GM19452 (cell line): ENCODE measurements at regions not wholly inside any gene's neighbourhood (a gene's known extent, or its start where the extent isn't known, plus 50 kb on each side); places are given as distances from the start of the nearest gene placed in this dataset.
"Not testable (repeated sequence)": the region's sequence is repeated elsewhere in the genome, so short reads cannot be mapped to it uniquely, and the experiment has no call there.

Source experiments
- ATAC-seq: cut with Tn5 transposase; IDR thresholded peaks from one replicate; pipeline ENCODE4 v1.9.1; 2021; ENCODE audit not compliant: unreplicated experiment

GRCh38 chr1:227417756-227418480, 99.6 kb upstream of the CDC42BPA start:
- no peak for ATAC-seq

- no peak for ATAC-seq
Measured at GRCh38 chr1:227416156-227416830, 98.0 kb upstream of the CDC42BPA start.

- ATAC-seq = no peak
Measured at GRCh38 chr1:227415115-227415790, 97.0 kb upstream of the CDC42BPA start.

GRCh38 chr1:227411066-227411465, 92.8 kb upstream of the CDC42BPA start:
- ATAC-seq = no peak

DNA sequence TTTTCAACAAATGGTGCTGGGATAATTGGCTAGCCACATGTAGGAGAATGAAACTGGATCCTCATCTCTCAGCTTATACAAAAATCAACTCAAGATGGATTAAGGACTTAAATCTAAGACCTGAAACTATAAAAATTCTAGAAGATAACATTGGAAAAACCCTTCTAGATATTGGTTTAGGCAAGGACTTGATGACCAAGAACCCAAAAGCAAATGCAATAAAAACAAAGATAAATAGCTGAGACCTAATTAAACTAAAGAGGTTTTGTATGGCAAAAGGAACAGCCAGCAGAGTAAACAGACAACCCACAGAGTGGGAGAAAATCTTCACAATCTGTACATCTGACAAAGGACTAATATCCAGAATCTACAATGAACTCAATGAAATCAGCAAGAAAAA, 88.0 kb upstream of the CDC42BPA start:
- not testable (repeated sequence) for ATAC-seq

GRCh38 chr1:227403535-227403934, 85.2 kb upstream of the CDC42BPA start:
- no peak for ATAC-seq

DNA sequence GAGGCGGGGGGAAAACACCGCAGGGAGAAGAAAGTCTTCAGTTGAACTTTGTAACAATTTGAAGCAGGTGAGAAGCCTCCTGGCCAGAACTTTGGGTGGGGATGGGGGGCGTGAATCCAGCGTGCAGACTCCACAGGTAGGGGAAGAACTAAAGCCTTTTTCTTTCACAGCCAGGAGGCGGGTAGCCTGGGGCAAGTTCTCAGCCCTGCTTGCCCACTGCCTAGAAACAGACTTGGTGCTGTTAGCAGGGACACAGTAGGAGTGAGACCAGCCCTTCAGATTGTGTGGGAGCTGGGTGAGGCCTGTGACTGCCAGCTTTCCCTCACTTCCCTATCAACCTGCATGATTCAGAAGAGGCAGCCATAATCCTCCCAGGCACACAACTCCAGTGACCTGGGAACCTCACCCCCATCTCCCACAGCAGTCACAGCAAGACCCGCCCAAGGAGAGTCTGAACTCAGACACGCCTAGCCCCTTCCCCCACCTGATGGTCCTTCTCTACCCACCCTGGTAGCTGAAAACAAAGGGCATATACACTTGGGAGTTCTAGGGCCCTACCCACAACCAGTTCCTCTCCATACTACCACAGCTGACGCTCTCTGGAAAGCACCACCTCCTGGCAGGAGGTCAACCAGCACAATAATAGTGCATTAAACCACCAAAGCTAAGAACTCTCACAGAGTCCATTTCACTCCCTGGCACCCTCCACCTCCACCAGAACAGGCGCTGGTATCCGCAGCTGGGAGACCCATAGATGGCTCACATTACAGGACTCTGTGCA, 83.5 kb upstream of the CDC42BPA start:
- no peak for ATAC-seq

DNA sequence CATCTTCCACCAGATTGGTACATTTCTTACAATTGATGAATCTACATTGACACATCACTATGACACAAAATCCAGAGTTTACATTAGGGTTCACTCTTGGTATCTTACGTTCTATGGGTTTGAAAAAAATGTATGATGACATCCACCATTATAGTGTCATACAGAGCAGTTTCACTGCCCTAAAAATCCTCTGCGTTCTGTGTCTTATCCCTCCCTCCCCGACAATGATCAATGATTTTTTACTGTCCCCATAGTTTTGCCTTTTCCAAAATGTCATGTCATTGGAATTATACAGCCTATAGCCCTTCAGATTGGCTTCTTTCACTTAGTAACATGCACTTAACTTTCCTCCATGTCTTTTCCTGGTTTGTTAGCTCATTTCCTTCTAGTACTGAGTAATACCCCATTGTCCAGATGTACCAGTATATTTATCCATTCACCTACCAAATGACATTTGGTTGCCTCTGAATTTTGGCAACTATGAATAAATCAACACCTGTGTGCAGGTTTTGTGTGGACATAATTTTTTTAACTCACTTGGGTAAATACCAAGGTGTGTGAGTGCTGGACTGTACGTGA, 80.9 kb upstream of the CDC42BPA start:
- no peak for ATAC-seq

DNA sequence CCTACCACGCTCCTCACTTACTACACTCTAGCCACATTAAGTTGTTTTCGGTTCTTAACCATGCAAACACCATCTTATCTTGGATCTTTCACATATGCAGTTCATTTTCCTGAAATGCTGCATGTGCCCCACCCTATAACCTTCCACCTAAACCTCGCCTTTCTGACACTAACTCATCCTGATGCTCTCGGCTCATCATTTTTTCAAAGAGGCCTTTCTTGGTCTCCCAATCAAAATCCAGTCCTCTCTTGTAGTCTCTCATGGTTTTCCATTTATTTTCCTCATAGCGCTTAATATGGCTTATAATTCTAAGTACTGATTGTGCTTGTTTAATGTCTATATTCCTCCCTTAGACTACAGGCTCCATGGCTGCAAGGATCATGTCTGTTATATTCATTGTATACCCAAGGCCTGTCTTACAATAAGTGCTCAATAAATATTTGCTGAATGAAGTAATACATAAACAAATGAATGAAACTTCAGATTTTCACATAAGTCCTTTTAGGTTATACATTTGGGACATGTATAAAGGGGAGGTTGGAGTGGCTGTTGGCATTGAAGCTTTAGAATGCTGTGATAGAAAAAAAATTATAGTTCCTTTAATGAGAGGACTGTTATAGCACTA, 79.2 kb upstream of the CDC42BPA start:
- ATAC-seq = no peak

GRCh38 chr1:227396539-227397353, 78.5 kb upstream of the CDC42BPA start:
- no peak for ATAC-seq

DNA sequence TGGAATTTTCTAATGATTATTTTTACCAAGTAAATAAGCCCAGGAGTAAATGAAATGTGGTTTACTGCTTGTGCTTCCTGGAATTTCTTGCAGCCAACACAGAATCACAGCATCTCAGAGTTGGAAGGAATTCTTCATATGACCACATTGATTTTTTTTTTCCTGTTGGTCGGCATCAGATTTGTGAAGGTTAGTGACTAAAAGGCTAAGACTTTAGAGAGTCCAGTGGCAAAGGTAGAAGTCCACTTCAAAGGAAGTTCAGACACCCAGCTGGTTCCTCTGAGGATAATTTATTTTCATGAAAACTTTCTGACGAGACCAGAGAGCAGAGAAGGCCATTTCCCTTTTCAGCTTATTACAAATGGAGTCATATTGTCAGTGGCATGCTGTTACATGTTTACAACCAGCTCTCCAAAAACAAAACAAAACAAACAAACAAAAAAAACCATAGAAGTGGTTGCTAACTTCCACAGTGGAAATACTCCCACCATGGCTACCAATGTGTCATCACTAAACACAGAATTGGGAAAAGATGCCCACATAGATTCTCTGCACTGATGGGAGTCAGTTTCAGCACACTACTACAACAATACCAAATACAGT, 77.2 kb upstream of the CDC42BPA start:
- ATAC-seq = no peak

- ATAC-seq = no peak
Measured at GRCh38 chr1:227392984-227393764, 74.9 kb upstream of the CDC42BPA start.

- ATAC-seq = no peak
Measured at GRCh38 chr1:227391879-227392278, 73.6 kb upstream of the CDC42BPA start.

- no peak for ATAC-seq
Measured at GRCh38 chr1:227391211-227391610, 72.9 kb upstream of the CDC42BPA start.

DNA sequence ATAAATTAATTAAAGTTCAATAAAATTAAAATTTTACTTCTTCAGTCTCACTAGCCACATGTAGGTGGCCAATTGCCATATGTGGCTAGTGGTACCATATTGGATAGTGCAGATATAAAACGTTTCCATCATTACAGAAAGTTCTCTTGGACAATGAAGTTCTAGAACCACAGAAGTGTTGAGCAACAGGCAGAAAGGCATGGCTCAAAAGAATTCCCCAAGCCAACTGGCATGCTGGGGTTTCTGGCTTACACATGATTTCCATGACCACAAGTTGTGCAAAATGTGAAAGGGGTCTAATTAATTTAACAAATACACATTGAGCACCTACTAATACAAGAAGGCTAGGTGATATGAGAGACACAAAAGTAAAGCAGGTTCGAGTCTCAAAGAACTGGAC, 72.2 kb upstream of the CDC42BPA start:
- no peak for ATAC-seq

GRCh38 chr1:227388214-227389168, 70.2 kb upstream of the CDC42BPA start:
- ATAC-seq = no peak

- no peak for ATAC-seq
Measured at GRCh38 chr1:227379555-227379892, 61.2 kb upstream of the CDC42BPA start.
